ENCODE measurements at regions not wholly inside any gene's neighbourhood (a gene's known extent, or its start where the extent isn't known, plus 50 kb on each side); places are given as distances from the start of the nearest gene placed in this dataset.
"Not testable (repeated sequence)": the region's sequence is repeated elsewhere in the genome, so short reads cannot be mapped to it uniquely, and the experiment has no call there.

DNA sequence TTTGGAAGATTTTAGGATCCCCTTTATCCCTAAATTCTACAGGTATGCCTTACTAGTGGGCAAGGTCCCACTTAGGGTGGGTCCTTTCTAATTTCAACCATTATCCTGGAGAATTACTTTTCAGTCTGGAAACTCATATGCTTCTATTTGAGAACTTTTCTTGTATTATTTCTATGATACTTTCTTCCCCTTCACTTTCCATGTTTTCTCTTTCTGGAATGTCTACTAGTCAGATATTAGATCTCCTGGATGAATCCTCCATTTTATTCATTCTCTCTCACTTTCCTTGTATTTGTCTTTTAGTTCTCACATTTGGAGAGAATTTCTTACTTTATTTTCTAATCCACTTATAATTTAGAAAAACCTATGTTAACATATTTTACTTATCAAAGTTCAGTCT, 83.9 kb upstream of the SIPA1L2 start:
- FAIRE-seq, result no peak
- DNase-seq (ENCODE audit: insufficient read length, low spot score), result no peak

DNA sequence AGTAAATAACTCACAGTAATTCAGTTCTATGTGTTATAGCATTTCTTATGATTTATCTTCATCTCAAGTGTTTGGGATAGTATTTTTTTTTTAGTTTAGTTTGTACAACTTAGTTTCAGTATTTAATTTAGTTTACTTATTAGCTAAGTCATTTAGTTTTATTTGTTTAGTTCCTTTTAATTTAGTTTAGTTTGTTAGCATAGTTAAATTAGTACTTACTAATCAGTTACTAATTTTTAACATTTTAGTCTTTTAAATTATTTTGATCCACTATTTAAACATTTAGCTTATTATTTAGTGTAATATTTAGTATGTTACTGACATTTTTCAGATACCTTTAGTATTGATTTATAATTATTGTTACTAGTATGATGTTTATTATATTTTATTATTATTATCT, 85.2 kb upstream of the SIPA1L2 start:
- FAIRE-seq, result no peak
- no peak for DNase-seq (ENCODE audit: insufficient read length, low spot score)

DNA sequence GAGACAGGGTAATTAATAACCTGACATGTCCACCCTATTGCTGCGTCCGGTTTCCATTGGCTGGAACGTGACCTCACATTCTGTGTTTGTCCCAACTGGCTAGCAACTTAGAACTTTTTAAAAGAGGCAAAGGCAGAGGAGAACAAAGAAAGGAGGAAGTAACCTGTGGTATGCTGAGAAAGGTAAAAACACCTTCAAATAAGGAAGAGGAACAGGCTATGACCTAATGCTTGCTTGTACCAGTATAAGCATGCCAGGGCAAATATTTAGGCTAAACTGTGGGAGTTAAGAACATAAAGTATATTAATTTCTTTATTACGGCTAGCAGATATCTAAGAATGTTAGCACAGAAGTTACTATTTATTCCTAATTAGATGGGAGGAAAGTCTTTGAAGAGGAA, 87.3 kb upstream of the MAP10 start:
- FAIRE-seq; DNase-seq (ENCODE audit: insufficient read length, low spot score): not testable (repeated sequence)

DNA sequence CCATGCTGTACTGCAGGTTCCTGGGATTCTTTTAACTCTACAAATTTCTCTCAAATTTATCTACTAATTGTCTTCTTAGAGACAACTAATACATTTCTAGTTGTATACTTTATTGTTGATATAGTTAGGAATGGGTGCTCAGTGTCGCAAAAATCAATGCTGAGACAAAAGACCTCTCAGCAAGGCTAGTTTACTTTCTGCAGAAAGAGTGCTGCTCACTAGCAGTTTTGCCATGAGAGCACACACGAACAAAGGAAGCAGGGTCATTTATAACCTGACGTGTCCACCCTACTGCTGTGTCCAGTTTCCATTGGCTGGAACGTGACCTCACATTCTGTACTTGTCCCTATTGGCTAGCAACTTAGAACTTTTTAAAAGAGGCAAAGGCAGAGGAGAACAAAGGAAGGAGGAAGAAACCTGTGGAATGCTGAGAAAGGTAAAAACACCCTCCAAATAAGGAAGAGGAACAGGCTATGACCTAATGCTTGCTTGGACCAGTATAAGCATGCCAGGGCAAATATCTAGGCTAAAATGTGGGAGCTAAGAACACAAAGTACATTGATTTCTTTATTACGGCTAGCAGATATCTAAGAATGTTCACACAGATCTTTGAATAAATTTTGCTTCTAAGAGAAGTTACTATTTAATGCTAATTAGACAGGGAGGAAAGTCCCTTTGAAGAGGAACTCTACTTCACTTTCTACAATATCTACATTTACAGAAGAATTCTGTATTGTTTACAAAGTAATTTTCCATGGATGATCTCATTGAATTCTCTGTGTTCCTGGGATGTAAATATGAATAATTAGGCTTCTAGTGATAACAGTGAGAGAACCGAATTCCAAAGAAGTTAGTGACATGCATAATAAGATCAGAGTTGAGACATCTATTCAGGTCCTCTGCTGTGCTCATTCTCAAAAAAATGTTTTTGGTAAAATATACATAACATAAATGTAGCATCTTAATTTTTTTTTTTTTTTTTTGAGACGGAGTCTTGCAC, 86.0 kb upstream of the MAP10 start:
- no peak for FAIRE-seq

DNA sequence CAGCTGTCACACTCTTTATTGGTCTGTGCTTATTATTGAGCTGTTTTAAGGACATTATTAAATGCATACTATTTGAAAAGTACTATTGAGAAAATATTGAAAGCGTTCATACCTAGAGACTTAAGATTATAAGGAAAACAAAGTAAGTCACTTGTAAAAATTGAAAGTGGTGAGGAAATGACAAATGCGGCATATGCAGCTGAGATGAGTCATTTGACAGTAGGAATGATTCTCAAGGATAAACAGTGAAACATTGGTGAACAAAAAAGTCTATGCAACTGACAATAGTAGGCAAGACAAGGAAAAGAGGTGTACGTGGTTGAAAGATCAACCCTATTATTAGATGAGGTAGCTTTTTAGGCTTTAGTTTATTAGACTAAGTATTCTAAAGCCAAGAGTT, 82.6 kb upstream of the MAP10 start:
- FAIRE-seq (no peak), DNase-seq (ENCODE audit: insufficient read length, low spot score) (no peak)

More for the DNA sequence above, 86.0 kb upstream of the MAP10 start:
- no peak for DNase-seq (ENCODE audit: insufficient read length, low spot score)

DNA sequence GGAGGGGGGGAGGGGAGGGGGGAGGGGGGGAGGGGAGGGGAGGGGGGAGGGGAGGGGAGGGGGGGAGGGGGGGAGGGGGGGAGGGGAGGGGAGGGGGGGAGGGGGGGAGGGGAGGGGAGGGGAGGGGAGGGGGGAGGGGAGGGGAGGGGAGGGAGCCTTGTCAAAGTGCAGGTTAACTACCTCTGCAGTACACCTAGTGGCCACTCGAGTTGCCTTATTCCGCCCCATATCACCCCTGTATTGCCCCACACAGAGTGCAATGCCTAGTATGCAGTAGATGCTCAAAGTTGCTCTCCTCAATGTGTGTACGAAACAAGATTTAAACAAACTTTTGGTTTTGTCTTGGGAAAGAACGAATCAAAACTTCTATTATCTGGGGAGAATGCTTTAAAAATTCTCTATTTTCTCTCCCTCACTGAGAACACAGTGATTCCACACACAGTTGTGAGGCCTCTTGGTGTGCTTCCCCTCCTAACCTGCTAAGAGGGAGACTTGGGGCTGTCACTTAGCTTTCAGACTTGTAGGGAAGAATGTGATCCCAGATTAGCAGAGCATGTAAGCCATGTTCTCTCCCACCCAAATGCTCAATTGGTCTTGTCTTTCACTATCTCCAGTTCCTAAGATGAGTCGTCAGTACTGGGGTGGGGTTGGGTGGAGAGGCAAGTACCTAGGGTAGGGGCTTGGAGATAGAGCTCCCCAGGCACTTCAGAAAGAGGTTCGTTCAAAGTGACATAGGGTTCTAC, 79.7 kb upstream of the MAP10 start:
- DNase-seq (ENCODE audit: insufficient read length, low spot score) (peak; percentile 21), FAIRE-seq (no peak)

DNA sequence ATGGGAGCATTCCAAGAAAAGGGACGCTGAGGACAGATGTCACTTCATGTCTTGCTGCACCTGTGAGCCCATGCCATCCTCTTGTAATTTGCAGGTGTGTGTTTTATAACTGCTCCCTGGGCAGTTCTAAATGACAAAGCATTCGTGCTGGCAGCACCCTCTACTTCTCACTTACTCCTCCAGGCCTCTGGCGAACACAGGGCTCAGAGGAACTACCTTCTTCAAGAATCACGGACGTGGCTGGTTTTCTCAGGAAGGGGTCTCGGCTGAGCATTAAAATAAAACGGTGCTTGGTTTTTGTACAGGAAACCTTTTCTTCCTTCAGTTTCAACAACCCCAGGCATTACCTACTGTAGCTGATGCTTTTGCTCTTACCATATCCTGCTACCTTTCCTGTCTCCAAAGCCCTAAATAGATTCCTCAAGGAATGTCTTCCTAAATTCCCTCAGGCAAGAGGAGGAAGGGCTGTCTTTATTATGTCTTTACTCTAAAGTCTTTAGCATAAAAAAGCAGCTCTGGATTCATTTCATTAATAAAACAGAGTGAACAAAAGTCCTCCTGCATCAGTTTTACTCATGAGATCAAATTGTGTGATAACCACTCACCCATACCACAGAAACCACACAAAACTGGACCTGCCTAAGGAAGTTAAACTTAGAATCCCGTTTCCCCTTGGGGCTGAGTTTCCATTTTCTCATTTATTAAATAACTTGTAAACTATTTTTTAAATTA, 79.0 kb upstream of the MAP10 start:
- DNase-seq (ENCODE audit: insufficient read length, low spot score) (no peak), FAIRE-seq (no peak)

DNA sequence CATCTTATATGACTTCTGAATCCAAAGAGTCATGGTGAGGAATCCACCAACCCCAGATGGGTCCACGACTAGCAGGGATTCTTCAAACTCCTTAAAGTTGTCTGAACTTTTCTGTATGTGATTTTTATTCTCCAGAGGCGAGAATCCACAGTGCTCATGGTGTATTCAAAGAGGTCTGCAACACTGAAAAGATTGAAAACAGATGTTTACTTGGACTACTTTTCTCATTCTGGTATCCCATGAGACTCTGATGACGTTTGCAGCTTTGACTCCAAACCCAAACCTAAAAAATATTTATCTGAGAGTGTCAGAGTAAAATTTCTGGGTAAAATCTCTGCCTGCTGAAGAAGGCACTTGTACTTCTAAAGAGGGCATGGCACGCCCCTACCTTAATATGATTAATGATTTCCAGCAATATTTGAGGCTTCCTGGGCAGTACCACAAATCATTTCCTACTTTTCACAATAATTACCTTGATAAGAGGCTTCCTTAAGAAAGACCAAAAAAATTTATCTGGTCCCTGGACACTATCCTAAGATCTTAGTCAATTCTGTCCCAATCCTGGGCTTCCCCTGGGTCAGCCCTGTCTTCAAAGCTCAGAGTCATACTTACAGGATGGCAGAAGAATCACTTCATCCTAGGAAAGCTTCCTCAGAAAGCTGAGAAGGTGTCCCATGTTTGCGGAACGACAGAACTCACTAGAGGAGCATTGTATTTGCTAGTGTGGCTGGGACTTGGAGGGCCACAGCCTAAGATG, 76.5 kb upstream of the MAP10 start:
- DNase-seq (ENCODE audit: insufficient read length, low spot score) (no peak), FAIRE-seq (no peak)

DNA sequence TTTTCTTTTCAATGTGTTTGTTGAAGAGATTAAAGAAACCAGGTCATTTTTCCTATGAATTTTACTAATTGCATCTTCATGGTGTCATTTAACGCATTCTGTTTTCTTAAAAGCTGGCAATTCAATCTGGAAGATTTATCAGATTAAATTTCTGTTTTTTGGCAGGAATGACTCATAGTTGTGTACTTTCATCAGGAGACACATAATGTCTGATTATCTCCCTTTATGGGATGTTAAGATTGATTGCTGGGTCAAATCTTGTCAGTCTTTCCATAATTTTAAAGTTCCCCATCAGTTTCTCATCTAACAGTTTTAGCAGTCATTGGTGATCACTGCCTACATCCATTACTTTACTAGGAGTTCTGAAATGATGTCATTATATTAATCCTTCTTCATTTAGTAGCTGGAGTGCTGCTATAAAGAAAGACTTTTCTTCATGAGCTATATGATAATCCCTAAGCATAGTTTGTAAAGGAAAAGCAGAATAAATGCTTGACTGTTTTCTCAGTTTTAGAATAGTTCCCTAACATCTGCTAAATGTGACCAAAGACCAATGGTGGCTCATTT, 72.8 kb upstream of the MAP10 start:
- no peak for FAIRE-seq
- no peak for DNase-seq (ENCODE audit: insufficient read length, low spot score)

DNA sequence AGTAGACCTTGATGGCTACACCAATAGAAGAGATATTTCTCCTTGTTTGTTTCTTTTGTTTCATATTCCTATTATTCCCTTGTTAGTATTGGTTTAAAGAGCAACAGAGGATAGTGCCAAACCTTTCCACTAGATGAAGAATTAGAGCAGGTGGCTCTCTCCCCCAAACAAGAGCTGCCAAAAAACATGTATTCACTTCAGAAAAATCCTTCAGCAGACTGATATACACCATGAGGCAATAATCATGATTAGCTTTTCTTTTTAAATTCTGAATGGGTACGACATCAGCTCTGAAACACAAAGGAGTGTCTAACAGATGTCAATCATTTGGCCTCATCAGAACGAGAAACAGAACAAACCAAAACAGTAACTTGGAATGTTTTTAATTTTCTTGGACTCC, 67.3 kb upstream of the MAP10 start:
- DNase-seq (ENCODE audit: insufficient read length, low spot score) (no peak), FAIRE-seq (no peak)

DNA sequence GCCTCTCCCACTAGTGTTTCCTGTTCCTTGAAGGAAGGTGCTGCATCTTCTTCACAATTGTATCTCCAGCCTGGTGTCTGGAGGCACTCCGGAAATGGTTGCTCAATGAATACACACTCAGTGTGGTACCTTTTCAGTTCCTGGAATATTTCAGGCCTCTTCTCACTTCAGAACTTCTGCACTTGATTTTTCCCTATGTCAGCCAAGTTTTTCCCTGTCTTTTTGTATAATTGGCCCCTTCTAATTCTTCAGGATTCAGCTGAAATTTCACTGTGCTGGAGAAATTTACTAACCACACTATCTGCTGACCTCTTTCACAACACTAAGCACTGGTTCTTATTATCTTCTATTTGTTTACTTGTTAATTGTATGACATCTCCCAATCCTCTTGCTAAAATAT, 61.2 kb upstream of the MAP10 start:
- DNase-seq (ENCODE audit: insufficient read length, low spot score), result no peak
- FAIRE-seq, result no peak

DNA sequence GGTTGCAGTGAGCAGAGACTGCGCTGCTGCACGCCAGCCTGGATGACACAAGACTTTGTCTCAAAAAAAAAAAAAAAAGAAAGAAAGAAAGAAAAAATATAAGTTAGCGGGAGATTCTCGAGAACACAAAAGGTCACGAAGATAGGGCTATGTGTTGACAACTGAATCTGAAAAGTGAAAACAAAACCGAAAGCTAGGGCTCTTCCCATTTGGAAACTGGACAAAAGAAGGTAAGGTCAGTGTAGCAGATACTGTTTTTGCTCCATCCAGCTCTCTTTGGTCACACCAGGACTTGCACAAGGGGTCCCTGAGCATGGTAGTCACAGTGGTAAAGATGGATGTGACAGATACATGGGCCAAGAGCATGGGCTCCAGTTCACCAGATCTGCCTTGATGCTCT, 60.4 kb upstream of the MAP10 start:
- no peak for FAIRE-seq

DNA sequence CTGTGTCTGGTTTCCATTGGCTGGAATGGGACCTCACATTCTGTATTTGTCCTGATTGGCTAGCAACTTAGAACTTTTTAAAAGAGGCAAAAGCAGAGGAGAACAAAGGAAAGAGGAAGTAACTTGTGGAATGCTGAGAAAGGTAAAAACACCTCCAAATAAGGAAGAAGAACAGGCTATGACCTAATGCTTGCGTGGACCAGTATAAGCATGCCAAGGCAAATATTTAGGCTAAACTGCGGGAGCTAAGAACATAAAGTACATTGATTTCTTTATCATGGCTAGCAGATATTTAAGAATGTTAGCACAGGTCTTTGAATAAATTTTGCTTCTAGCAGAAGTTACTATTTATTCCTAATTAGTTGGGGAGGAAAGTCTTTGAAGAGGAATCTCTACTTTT, 59.5 kb upstream of the MAP10 start:
- FAIRE-seq, result not testable (repeated sequence)

More for the DNA sequence above, 60.4 kb upstream of the MAP10 start:
- no peak for DNase-seq (ENCODE audit: insufficient read length, low spot score)

DNA sequence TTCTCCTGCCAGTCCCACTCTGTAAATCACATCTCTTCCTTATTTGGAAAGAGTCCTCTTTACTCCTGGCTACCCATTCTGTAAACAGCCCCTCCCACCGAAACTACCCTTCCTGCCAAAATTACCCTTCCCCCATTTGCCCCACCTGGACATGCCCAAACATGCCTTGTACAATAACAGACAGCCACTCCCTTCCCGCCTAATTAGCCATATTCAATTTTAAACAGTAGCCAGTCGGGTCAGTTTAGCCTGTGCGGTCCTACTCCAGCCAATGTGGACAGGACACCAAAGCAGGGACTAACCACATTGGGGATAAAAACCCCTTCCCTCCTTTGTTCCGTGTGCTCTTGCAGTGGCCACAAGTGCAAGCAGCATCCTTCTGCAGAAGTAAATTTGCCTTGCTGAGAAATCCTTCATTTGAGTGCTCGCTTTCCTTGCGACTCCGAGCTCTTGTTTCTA, 56.3 kb upstream of the MAP10 start:
- DNase-seq (ENCODE audit: insufficient read length, low spot score), result no peak
- FAIRE-seq, result no peak

More for the DNA sequence above, 59.5 kb upstream of the MAP10 start:
- DNase-seq (ENCODE audit: insufficient read length, low spot score), result not testable (repeated sequence)

DNA sequence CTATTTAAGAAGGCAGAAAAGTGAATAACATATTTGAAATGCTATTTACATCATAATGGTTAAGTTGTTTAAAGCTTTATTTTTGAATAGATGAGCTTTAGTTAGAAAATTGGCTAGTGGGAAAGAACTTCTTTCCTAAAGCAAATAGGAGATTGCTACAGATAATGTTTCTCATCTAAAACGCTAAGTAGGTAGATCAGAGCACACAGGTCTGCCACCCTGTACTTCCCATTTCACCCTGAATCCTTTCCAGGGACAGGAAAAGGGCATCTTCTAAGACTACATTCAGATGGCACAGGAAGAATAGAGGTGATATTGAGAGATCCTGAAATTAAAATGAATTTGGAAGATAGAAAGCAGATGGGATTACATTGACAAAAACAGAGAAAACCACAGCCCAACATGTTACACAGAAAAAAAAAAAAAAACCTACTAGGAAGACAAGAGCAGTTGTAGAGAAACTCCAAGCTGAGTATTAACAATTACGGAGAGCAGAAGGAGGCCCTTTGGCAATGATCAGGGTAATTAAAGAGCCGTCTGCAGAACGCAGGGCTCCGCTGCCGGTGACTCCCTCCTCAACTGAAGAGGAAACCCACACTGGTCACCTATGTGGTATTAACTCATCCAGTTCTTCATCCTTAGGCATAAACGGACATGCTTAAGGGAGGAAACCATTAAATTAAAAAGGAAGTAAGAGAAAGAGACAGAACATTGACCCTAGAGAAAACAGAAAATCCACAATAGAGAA, 53.6 kb upstream of the MAP10 start:
- no peak for DNase-seq (ENCODE audit: insufficient read length, low spot score)

DNA sequence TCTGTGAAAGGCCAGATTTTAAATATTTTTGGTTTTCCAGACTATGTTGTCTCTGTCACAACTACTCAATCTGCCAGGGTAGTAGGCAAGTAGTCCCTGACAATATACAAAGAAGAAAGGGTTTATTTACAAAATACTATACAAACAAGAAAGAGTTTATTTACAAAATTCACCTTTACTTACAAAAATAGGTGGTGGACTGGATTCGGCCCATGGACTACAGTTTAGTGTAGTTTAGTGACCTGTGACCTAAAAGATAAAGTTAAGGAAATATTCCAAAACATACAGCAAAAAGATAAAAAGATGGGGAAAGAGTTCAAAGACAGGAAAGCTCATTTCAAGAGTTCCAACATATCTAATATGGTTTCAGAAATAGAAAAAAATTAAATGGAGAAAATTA, 52.9 kb upstream of the MAP10 start:
- DNase-seq (ENCODE audit: insufficient read length, low spot score), result no peak
- no peak for FAIRE-seq

More for the DNA sequence above, 53.6 kb upstream of the MAP10 start:
- no peak for FAIRE-seq

DNA sequence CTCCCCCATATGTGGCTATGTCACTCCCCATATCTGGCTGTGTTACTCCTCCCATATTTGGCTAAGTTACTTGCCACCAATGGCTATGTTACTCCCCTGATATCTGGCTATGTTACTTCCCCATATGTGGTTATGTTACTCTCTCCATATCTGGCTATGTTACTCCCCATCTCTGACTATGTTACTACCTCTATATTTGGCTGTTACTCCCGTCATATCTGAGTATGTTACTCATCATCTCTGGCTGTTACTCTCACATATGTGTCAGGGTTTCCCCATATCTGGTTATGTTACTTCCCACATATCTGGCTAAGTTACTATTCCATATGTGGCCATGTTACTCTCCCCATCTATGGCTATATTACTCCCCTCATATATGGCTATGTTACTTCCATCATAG, 50.3 kb upstream of the MAP10 start:
- FAIRE-seq, result no peak
- no peak for DNase-seq (ENCODE audit: insufficient read length, low spot score)

Data from HTR-8/SVneo (cell line).